ENCODE measurements at regions not wholly inside any gene's neighbourhood (a gene's known extent, or its start where the extent isn't known, plus 50 kb on each side); places are given as distances from the start of the nearest gene placed in this dataset.

GRCh38 chr1:163427279-163427678 lies 105.5 kb downstream of the NUF2 start:
- Histone ChIP-seq H3K56ac (ENCODE audit: insufficient read length, low read depth, low read length) (no peak overlapping the region), H2AK5ac (ENCODE audit: insufficient read length, low read length) (no peak overlapping the region), H2BK15ac (ENCODE audit: low read depth, low read length) (no peak overlapping the region), H3K27ac (ENCODE audit: insufficient read length, low read depth, low read length) (no peak overlapping the region), H3K9me3 (ENCODE audit: control insufficient read depth, low read depth, low read length) (no peaks in the 10 kb centered on the region), H3K23ac (ENCODE audit: insufficient read length, low read depth, low read length) (no peak overlapping the region), H4K20me1 (ENCODE audit: control insufficient read depth, insufficient read depth, insufficient read length) (no peaks in the 10 kb centered on the region), H3K79me1 (ENCODE audit: insufficient read depth, low read depth, low read length, poor library complexity, severe bottlenecking) (no peaks in the 10 kb centered on the region), H3K23me2 (ENCODE audit: insufficient read length, low read depth, low read length, poor library complexity, severe bottlenecking) (no peaks in the 10 kb centered on the region), H2BK5ac (ENCODE audit: insufficient read length, low read length) (no peak overlapping the region), H2BK12ac (ENCODE audit: insufficient read length, low read depth, low read length) (no peak overlapping the region), H3K79me2 (ENCODE audit: insufficient read depth, low read length) (no peaks in the 10 kb centered on the region), H4K5ac (ENCODE audit: insufficient read length, low read depth, low read length) (no peak overlapping the region), H2AFZ (ENCODE audit: low read length) (no peak overlapping the region), H2BK120ac (ENCODE audit: low read depth, low read length, poor library complexity, severe bottlenecking) (no peak overlapping the region), H4K8ac (replicated peaks; ENCODE audit: insufficient read length, low read depth, low read length) (no peak overlapping the region), H2BK20ac (ENCODE audit: low read depth, low read length, poor library complexity, severe bottlenecking) (no peak overlapping the region), H3K27me3 (ENCODE audit: insufficient read depth, low read length) (no peaks in the 10 kb centered on the region), H3K4me1 (ENCODE audit: insufficient read depth, low read length) (peaks cover 10% of the 10 kb centered on the region; the same call in 1 of the 2 replicates), H3K14ac (ENCODE audit: insufficient read depth, low read length) (no peak overlapping the region), H3K4ac (ENCODE audit: low read depth, low read length) (no peak overlapping the region), H3T11ph (ENCODE audit: low read length) (no peak overlapping the region), H3K18ac (ENCODE audit: insufficient read length, low read depth, low read length) (no peak overlapping the region), H4K91ac (ENCODE audit: insufficient read length, low read depth, low read length) (no peak overlapping the region), H3K9ac (ENCODE audit: extremely low read depth, insufficient read length, low read length) (no peak overlapping the region), H3K4me2 (ENCODE audit: insufficient read depth, insufficient read length, low read length) (no peak overlapping the region)
- H3K4me3 Mint-ChIP-seq: no peak overlapping the region
- H3K36me3 Mint-ChIP-seq (ENCODE audit: insufficient read depth in 1 of 3, low read depth in 3 of 3): peaks cover 0 to 5% (median under 1%) of the 10 kb centered on the region in 3 experiments; a peak in 5 of 7 replicates
- peaks cover 23% of the 10 kb centered on the region in 2 experiments for H3K4me1 Mint-ChIP-seq
- no peaks in the 10 kb centered on the region for H3K27me3 Mint-ChIP-seq (ENCODE audit: low read depth)
- no peak for TF ChIP-seq CTCF (conservative IDR thresholded peaks at IDR 0.05)
- H3K27ac Mint-ChIP-seq: no peak overlapping the region
- no peak for DNase-seq
- no CpG with 5 or more reads among the region's 3 CpGs for WGBS (ENCODE audit: extremely low coverage, insufficient read length, low lambda C conversion rate)
- H3K9me3 Mint-ChIP-seq: peaks cover 4 to 10% of the 10 kb centered on the region in 2 experiments
